ENCODE measurements at regions not wholly inside any gene's neighbourhood (a gene's known extent, or its start where the extent isn't known, plus 50 kb on each side); places are given as distances from the start of the nearest gene placed in this dataset.
"Not testable (repeated sequence)": the region's sequence is repeated elsewhere in the genome, so short reads cannot be mapped to it uniquely, and the experiment has no call there.

DNA sequence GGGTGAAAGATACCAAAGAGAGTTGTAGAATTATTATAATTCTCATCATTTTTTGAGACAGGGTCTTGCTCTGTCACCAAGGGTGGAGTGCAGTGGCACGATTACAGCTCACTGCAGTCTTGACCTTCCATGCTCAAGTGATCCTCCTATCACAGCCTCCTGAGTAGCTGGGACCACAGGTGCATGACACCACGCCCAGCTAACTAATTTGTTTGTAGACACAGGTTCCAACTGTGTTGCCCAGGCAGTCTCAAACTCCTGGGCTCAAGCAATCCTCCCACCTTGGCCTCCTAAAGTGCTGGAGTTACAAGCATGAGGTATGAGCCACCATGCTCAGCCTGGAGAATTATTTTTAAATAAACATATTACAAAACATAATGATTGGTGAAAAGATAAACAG is 92.8 kb upstream of the MSH6 start:
- no peak for DNase-seq

- not testable (repeated sequence) for DNase-seq
Measured at GRCh38 chr2:47689118-47689517, 93.8 kb upstream of the MSH6 start.

DNA sequence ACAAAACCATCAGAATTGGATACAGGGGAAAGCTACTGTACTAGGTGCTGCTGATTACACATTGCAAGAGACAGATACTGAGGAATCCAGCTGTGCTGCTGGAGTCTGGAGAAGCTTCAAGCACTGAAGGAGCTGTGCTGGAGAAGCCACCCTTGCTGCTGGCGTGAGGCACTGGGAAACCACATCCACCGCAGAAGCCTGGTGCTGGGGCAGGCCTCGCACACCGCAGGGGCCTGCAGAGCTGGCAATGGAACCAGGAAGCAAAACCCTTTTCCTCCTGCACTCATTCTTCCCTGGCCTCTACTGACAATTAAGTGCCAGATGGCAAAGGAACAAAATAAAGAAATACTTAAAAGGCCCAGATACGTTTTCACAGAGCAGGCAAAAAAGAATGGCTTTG is 94.4 kb upstream of the MSH6 start:
- DNase-seq = no peak

GRCh38 chr2:47687856-47688255 is 95.1 kb upstream of the MSH6 start:
- DNase-seq = no peak

DNA sequence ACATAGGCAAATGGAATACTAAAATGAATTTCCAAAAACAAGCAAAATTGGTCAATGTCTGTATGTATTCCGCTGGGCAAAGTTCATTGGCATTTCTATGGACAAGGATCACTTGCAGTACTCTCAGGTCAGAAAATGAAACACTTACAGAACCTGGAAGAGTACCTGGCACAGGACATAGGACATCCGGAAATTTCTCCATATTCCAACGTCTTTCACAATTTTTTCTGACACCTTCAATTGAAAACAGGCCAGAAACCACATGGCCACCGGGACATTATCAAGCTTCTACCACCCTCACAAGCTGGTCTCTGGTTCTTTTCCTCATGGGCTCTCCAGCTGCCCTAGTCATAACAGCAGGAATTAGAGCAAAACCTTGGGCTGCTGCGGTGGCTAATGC is 96.9 kb upstream of the MSH6 start:
- no peak for DNase-seq

DNA sequence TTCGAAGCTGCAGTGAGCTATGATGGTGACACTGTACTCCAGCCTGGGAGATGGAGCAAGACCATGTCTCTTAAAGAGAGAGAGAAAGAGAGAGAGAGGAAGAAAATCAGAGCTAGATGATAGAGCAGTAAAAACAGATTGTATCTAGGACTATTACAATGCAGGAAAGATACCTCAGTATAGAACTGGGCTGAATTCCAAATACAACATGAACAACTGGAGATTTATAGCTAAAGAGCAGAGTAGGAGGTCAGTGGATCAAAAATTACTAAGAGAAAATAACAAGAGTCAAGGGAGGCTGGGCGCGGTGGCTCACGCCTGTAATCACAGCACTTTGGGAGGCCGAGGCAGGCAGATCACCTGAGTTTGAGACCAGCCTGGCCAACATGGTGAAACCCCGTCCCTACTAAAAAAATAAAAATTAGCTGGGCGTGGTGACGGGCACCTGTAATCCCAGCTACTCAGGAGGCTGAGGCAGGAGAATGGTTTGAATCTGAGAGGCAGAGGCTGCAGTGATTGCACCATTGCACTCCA is 100.7 kb upstream of the MSH6 start:
- DNase-seq = no peak

DNA sequence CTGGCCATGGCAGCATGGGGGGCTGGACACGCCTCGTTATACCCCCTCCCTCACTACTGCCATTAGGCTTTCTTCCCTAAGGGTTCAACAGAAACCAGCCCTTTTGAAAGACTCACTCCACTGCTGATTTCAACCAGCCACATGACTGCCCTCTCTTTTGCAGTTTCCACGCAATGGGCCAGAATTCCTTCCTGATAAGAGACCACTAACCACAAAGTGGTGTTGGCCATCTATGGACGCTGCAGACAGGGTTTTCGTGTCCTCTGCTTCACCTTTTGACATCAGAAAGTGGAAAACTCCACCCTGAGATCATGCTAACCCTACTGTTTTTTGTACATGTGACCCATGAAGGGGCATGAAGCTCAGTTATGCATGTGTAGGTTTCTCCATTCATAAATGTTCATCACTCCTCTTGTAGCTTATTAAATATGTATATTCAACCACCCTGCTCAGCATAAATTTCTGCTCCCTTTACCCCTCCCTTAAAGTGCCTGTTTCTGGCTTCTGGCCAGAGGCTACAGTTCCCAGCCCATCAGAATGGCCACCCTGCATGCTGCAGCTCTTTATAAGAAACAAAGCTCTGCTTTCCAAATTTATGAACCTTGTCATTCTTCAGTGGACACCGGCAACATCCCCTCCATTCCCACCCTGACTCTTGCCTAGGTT is 105.6 kb upstream of the KCNK12 start:
- DNase-seq = no peak

DNA sequence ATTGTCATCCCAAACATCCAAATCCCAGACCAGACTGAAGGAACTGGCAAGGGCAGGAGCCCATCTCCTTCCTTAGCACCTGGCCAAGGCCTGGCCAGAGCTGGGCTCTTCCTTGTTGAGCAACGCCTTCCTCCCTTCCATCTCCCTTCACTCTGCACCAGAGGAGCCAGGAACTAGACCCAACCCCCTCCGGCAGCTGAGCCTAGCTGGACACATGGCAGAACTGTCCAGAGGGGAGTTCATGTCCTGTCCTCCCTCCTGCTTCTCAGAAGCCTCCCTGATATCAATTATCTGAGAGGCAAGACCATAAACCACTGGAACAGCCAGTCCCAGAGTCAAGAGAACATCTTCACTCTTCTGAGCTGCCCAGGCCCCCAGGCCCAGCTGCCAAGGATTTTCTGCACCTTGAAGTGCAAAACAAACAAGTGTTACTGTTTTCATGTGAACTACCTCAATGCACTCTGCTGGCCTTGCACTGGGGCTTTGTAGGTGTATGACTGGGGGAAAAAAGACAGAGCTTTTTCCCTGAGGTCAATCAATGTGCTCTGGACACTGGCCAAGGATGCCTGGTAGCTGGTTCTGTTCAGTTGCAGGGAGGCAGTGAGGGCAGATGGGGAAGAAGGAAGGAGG is 104.5 kb upstream of the KCNK12 start:
- no peak for DNase-seq

DNA sequence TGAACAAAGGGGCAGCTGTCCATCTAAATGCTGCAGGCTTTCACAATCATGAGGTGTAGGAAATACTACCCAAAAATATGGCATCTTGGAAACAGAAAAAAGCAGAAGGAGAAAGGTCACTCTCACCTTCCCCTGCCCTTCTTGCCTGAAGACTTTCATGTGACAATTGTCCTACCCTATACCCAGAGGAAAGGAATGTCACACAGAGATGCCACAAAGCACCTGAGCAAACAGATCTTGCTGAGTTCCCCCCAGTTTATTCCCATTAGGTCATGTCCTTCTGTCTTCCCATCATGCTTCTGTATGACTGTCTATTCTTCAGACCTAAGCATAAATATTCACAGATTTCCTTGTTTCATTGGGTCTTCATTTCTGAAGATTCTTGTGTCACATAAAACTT is 95.5 kb upstream of the KCNK12 start:
- no peak for DNase-seq

DNA sequence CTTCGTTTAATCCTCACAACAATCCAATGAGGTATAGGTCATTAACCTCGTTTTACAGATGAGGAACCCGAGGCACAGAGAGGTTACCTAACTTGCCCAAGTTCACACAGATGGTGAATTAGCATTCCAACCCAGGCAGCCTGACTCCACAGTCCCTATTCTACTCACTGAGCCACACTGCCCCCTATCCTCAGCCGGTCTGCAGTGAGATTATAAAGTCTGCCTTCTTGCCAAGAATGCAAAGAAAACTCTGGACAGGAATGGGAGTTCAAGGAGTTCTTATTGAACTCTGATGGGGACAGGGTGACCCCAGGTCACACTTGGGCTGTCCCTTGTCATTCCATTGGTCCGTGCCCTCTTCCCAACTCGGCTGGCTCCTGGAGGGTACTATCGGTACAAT is 94.0 kb upstream of the KCNK12 start:
- DNase-seq = no peak

GRCh38 chr2:47662552-47662951 is 91.8 kb upstream of the KCNK12 start:
- no peak for DNase-seq

DNA sequence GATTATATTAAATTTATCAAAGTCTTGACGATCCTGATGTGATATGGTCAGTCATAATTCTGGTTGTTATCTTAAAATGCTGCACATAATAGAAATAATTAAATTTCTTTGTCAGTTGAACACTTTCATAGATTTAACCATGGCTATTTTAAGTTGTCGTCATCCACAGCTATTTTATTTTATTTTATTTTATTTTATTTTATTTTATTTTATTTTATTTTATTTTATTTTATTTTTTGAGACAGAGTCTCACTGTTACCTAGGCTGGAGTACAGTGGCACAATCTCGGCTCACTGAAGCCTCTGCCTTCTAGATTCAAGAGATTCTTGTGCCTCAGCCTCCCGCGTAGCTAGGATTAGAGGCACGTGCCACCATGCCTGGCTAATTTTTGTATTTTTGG is 90.5 kb upstream of the KCNK12 start:
- no peak for DNase-seq

DNA sequence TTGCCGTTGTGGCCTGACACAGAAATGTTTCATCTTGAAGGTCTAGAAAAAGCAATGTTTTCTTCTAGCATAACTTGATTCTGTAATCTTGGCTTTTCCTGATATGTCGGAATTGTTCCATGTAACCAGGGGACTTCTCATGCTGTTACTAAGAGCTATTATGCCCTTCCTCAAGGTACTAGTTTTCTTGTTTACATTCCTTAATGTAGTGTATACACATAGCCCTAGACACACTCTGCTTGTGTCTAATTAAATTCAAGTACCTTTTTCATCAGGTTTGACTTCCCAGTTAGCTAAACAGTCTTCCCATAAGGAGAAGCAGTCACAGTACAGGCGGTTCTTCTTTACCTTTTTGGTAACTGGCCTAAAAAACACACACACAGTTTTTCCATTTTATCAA is 89.4 kb upstream of the KCNK12 start:
- DNase-seq = no peak

DNA sequence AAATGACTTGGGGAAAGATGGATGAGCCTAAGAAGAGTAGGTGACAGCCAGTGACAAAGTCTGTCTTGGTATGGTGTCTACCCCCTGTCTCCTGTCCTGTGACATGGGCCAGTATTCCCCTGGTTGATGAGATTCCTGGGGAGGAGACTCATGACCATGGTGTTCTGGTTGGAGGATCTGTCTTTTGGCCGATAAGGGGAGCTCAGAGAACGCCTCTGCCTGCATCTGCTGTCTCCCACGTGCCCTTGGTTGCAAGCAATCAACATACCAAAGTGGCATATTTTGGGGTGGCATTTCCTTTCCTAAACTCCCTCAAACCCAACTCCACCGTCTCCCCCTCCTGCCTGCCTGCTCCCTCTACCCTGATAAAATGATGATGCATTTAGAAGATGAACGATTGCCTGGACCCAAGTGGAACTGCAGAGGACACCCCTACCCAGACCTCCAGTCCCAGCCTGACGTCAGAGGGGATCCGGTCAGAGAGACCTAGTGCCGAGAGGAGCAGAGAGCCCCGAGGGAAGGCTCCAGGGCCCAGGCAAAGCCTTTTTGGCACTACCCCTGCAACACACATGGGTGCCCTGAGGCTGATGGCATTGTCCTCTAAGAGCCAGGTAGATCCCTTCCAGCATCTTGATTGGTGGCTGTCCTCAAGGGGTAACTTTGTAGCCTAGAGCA is 88.0 kb upstream of the KCNK12 start:
- no peak for DNase-seq

GRCh38 chr2:47657886-47658489 is 87.2 kb upstream of the KCNK12 start:
- no peak for DNase-seq

DNA sequence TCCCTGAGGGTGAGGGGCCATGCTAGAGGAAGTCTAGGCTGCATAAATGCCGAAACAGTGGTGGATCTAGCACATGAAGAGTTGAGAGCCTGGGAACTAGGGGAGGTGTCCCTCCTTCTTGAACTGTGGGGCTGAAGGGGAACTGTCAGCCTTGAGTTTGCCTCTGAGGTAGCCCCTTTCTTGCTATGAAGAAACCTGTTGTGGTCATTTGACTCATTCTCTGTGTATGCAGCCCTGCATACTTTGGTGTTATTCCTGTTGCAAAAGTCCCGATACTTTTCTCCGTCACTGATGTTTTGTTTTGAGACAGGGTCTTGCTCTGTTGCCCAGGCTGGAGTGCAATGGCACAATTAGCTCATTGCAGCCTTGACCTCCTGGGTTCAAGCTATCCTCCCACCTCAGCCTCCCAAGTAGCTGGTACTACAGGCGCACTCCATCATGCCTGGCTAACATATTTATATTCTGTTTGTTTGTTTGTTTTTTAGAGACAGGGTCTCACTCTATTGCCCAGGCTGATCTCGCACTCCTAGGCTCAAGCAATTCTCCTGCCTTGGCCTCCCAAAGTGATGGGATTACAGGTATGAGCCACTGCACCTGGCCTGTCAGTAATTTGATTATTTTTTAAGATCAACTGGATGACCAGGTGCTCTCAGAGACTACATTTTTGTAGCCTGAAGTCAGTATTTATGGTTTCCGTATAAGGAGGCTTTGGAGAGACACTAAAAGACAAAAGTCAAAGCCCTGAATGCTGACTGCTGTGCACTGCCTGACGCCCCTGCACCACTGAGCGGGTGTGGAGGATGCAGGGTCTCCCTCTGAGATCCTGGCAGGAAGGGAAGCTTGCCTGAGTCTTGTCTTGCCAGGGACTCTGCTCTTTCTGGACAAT is 86.2 kb upstream of the KCNK12 start:
- DNase-seq = no peak

GRCh38 chr2:47655563-47655880 is 84.7 kb upstream of the KCNK12 start:
- DNase-seq = no peak

- no peak for DNase-seq
Measured at GRCh38 chr2:47654790-47655562, 84.2 kb upstream of the KCNK12 start.

DNA sequence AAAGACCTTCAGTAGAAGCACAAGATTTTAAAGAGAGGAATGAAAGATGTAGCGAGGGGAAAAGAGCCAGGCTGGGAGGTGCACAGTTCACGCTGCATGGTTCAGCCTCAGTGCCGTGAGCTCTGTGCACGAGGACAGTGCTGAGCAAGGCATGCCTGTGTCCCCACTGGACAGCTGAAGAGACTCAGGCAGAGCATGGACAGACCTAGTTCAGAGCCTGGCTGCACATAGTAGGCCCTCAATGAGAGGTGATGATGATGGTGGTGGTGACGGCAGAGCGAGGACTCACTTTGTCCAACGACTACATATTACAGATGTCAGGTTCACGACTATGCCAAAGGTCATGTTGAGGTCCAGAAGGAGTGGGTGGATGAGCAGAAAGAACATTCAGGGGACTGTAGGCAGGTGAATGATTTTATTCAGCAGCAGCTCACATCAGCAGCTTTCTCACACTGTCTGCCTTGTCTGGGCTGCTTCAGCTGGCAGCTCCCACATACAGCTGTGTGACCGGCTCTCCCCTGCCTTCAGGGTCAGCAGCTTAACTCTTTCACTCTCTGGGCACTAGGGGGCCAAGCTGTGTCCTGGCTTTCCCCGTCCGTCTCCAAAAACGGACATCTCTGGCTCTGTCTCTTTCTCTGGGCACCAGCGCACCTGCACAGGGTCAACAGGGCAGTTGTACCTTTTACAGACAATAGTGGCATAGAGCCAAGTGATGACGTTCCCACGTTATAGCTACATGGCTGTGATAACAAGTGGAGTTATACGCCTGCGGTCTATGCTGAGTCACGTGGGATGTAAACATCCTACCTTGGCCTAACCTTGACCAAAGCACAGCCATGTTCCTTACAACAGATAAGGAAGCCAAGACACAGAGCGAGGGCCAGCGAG is 83.4 kb upstream of the KCNK12 start:
- peak; percentile 11 for DNase-seq

- DNase-seq = no peak
Measured at GRCh38 chr2:47653036-47653435, 82.3 kb upstream of the KCNK12 start.

GRCh38 chr2:47652061-47652690 is 81.4 kb upstream of the KCNK12 start:
- no peak for DNase-seq
